ENCODE measurements at regions not wholly inside any gene's neighbourhood (a gene's known extent, or its start where the extent isn't known, plus 50 kb on each side); places are given as distances from the start of the nearest gene placed in this dataset.

- no peaks in the 10 kb centered on the region for H3K9me1 ChIP-seq (replicated peaks; ENCODE audit: control insufficient read depth, extremely low read depth, insufficient read depth, low read length)
Measured at GRCh38 chr14:97283426-97283825, 486.2 kb downstream of the VRK1 start.

GRCh38 chr14:97283841-97284240 is 486.7 kb downstream of the VRK1 start:
- CTCF ChIA-PET, result no interaction called here
- no peak for TF ChIP-seq MYC (IDR thresholded peaks at IDR 0.05; ENCODE audit: low read depth, low read length)
- TF ChIP-seq EZH2 (IDR thresholded peaks at IDR 0.05; ENCODE audit: borderline replicate concordance, low read depth, low read length, severe bottlenecking), result no peak
- no peak for TF ChIP-seq POLR2AphosphoS5 (IDR thresholded peaks at IDR 0.05; ENCODE audit: insufficient read depth, low read depth, low read length)
- TF ChIP-seq POLR2A (IDR thresholded peaks at IDR 0.05; ENCODE audit: low read depth, low read length), result no peak
- TF ChIP-seq GATA2 (IDR thresholded peaks at IDR 0.05; ENCODE audit: insufficient read depth, insufficient read length, low read depth, low read length), result no peak

More at GRCh38 chr14:97283426-97283825, 486.2 kb downstream of the VRK1 start:
- intact Hi-C loops (cut with micrococcal nuclease), result no loop called here
- H3K4me1 ChIP-seq (ENCODE audit: control insufficient read depth, extremely low read depth, insufficient read depth, low read length), result no peaks in the 10 kb centered on the region
- dilution Hi-C loops (cut with MboI; ENCODE audit: extremely low pct_ligation_motif_present, low sequenced_read_pairs), result no loop called here
- no peak overlapping the region for H3K4me3 ChIP-seq (replicated peaks in 1 of 3; ENCODE audit: insufficient read depth in 1 of 3, low read depth in 1 of 3, low read length in 3 of 3)
- no peak for TF ChIP-seq EZH2 (IDR thresholded peaks at IDR 0.05; ENCODE audit: borderline replicate concordance, low read depth, low read length, severe bottlenecking)
- no peak for TF ChIP-seq MAX (IDR thresholded peaks at IDR 0.05; ENCODE audit: insufficient read depth, insufficient read length)
- TF ChIP-seq JUN (IDR thresholded peaks at IDR 0.05; ENCODE audit: borderline replicate concordance, insufficient read depth, insufficient read length, low read depth), result no peak
- no peak for TF ChIP-seq GATA2 (IDR thresholded peaks at IDR 0.05; ENCODE audit: insufficient read depth, insufficient read length, low read depth, low read length)
- ChIA-PET CTCF (no interaction called here), POLR2A (no interaction called here)
- H3K9ac ChIP-seq (replicated peaks; ENCODE audit: extremely low read depth, insufficient read depth, low read length), result no peak overlapping the region
- no peak for DNase-seq (ENCODE audit: low read depth, low spot score)
- H3K27ac ChIP-seq (ENCODE audit: insufficient read depth, low read depth, low read length), result no peak overlapping the region
- H3K4me2 ChIP-seq (ENCODE audit: insufficient read depth, low read length), result no peak overlapping the region
- no peak for FAIRE-seq
- no TSS peak for BruUV-seq (replicated peaks)
- H3K79me2 ChIP-seq (ENCODE audit: control insufficient read depth, insufficient read depth, low read length), result no peaks in the 10 kb centered on the region
- H3K36me3 ChIP-seq (ENCODE audit: control insufficient read depth in 2 of 2, extremely low read depth in 1 of 2, insufficient read depth in 2 of 2, low read length in 2 of 2), result no peaks in the 10 kb centered on the region
- H3K9me3 ChIP-seq (replicated peaks; ENCODE audit: control insufficient read depth, insufficient read depth, low read length), result no peaks in the 10 kb centered on the region
- no peak overlapping the region for H2AFZ ChIP-seq (ENCODE audit: low read depth, low read length)
- H3K27me3 ChIP-seq (ENCODE audit: control insufficient read depth in 2 of 2, insufficient read depth in 2 of 2, low read length in 2 of 2), result no peaks in the 10 kb centered on the region
- no peaks in the 10 kb centered on the region for H4K20me1 ChIP-seq (replicated peaks; ENCODE audit: control insufficient read depth, extremely low read depth, insufficient read depth, low read length)

More at GRCh38 chr14:97283841-97284240, 486.7 kb downstream of the VRK1 start:
- Histone ChIP-seq H3K9me1 (replicated peaks; ENCODE audit: control insufficient read depth, extremely low read depth, insufficient read depth, low read length) (no peaks in the 10 kb centered on the region), H3K9ac (replicated peaks; ENCODE audit: extremely low read depth, insufficient read depth, low read length) (no peak overlapping the region), H3K27ac (ENCODE audit: insufficient read depth, low read depth, low read length) (no peak overlapping the region), H3K4me3 (replicated peaks in 1 of 3; ENCODE audit: insufficient read depth in 1 of 3, low read depth in 1 of 3, low read length in 3 of 3) (no peak overlapping the region), H2AFZ (ENCODE audit: low read depth, low read length) (no peak overlapping the region), H4K20me1 (replicated peaks; ENCODE audit: control insufficient read depth, extremely low read depth, insufficient read depth, low read length) (no peaks in the 10 kb centered on the region), H3K4me2 (ENCODE audit: insufficient read depth, low read length) (no peak overlapping the region), H3K79me2 (ENCODE audit: control insufficient read depth, insufficient read depth, low read length) (no peaks in the 10 kb centered on the region), H3K9me3 (replicated peaks; ENCODE audit: control insufficient read depth, insufficient read depth, low read length) (no peaks in the 10 kb centered on the region), H3K27me3 (ENCODE audit: control insufficient read depth in 2 of 2, insufficient read depth in 2 of 2, low read length in 2 of 2) (no peaks in the 10 kb centered on the region), H3K4me1 (ENCODE audit: control insufficient read depth, extremely low read depth, insufficient read depth, low read length) (no peaks in the 10 kb centered on the region), H3K36me3 (ENCODE audit: control insufficient read depth in 2 of 2, extremely low read depth in 1 of 2, insufficient read depth in 2 of 2, low read length in 2 of 2) (no peaks in the 10 kb centered on the region)
- intact Hi-C loops (cut with micrococcal nuclease) (no loop called here), dilution Hi-C loops (cut with MboI; ENCODE audit: extremely low pct_ligation_motif_present, low sequenced_read_pairs) (no loop called here)
- DNase-seq (ENCODE audit: low read depth, low spot score), result no peak
- no peak for FAIRE-seq
- POLR2A ChIA-PET, result no interaction called here
- no TSS peak for BruUV-seq (replicated peaks)
